Small intestine (tissue), 7 donors: ENCODE measurements at regions not wholly inside any gene's neighbourhood (a gene's known extent, or its start where the extent isn't known, plus 50 kb on each side); places are given as distances from the start of the nearest gene placed in this dataset.

Experiments used
- DNase-seq, 2 donors: peaks; one replicate each; pipeline versions ENCODE4 v3.0.0 to v3.0.0-alpha.2; 2013
- FAIRE-seq: peaks from 2 replicates; lab custom pipeline; 2012; peaks lifted over from hg19 to GRCh38; lab: Jason Lieb, UNC
- H3K27ac ChIP-seq, 3 donors: one replicate each; pipeline ENCODE4 v1.5.1; 2013; ENCODE audit warnings: low read length in 2 of 3, mild to moderate bottlenecking in 2 of 3, control low read depth in 1 of 3, inconsistent platforms in 1 of 3, low read depth in 1 of 3, moderate library complexity in 1 of 3
- H3K27me3 ChIP-seq, 3 donors: one replicate each; pipeline ENCODE4 v1.6.1; 2013; ENCODE audit warnings: low read length in 3 of 3, inconsistent platforms in 1 of 3; ENCODE audit not compliant: control insufficient read depth in 3 of 3, insufficient read depth in 3 of 3
- H3K36me3 ChIP-seq, 3 donors: one replicate each; pipeline ENCODE4 v1.6.1; 2013; ENCODE audit warnings: low read length in 3 of 3, inconsistent platforms in 1 of 3, low read depth in 1 of 3, mild to moderate bottlenecking in 1 of 3, moderate library complexity in 1 of 3; ENCODE audit not compliant: control insufficient read depth in 3 of 3, insufficient read depth in 2 of 3
- H3K4me1 ChIP-seq, 3 donors: one replicate each; pipeline ENCODE4 v1.6.1; 2013; ENCODE audit warnings: low read length in 2 of 3, inconsistent platforms in 1 of 3, low read depth in 1 of 3, mild to moderate bottlenecking in 1 of 3, moderate library complexity in 1 of 3; ENCODE audit not compliant: control insufficient read depth in 3 of 3, insufficient read depth in 2 of 3
- H3K4me3 ChIP-seq, 3 donors: one replicate each; pipeline ENCODE4 v1.5.1; 2013; ENCODE audit warnings: low read length in 3 of 3, control low read depth in 1 of 3, inconsistent platforms in 1 of 3, low read depth in 1 of 3, mild to moderate bottlenecking in 1 of 3, moderate library complexity in 1 of 3
- H3K9me3 ChIP-seq, 2 donors: one replicate each; pipeline ENCODE4 v1.6.1; 2013; ENCODE audit warnings: low read depth in 1 of 2, low read length in 1 of 2; ENCODE audit not compliant: control insufficient read depth in 2 of 2, insufficient read depth in 1 of 2
- WGBS, 3 donors: extraction: QIAGEN DNeasy Blood & Tissue Kit; methylation state at CpG; one replicate each; pipeline ENCODE4 v1.1.7; 2013; 5-methylcytosine and 5-hydroxymethylcytosine counted together
- donor health status: healthy with polysubstance abuse.
- donor health status: control.
- donor health status: control.
- donor health status: Bipolar disorder and iron deficiency.
- donor health status: healthy.

- Histone ChIP-seq H3K27me3 (no peaks in the 10 kb centered on the region), H3K9me3 (no peaks in the 10 kb centered on the region), H3K27ac (no peak overlapping the region), H3K36me3 (no peaks in the 10 kb centered on the region), H3K4me3 (no peak overlapping the region), H3K4me1 (peaks cover 0 to 19% (median 2%) of the 10 kb centered on the region in 3 donors)
- DNase-seq (no peak), FAIRE-seq (no peak)
- WGBS, 3 donors: 59 to 72% (median 71%) methylated on average over 2 of the region's 2 CpGs
Measured at GRCh38 chr3:152728231-152728980, 106.5 kb upstream of the P2RY1 start.

GRCh38 chr3:152729906-152730305 is 105.0 kb upstream of the P2RY1 start:
- Histone ChIP-seq H3K27ac (no peak overlapping the region), H3K4me1 (peaks cover 0 to 13% (median 0%) of the 10 kb centered on the region in 3 donors), H3K4me3 (no peak overlapping the region), H3K27me3 (no peaks in the 10 kb centered on the region), H3K9me3 (no peaks in the 10 kb centered on the region), H3K36me3 (no peaks in the 10 kb centered on the region)
- 78 to 93% (median 80%) methylated on average over 5 of the region's 5 CpGs for WGBS, 3 donors
- no peak for FAIRE-seq
- no peak for DNase-seq

GRCh38 chr3:152731511-152731910 is 103.4 kb upstream of the P2RY1 start:
- Histone ChIP-seq H3K36me3 (no peaks in the 10 kb centered on the region), H3K4me3 (no peak overlapping the region), H3K27ac (no peak overlapping the region), H3K27me3 (no peaks in the 10 kb centered on the region), H3K4me1 (peaks cover 0 to 3% (median 0%) of the 10 kb centered on the region in 3 donors), H3K9me3 (no peaks in the 10 kb centered on the region)
- 81 to 87% (median 84%) methylated on average over 2 of the region's 2 CpGs for WGBS, 3 donors
- FAIRE-seq: no peak
- DNase-seq: no peak

GRCh38 chr3:152733584-152734119 is 101.3 kb upstream of the P2RY1 start:
- FAIRE-seq (no peak), DNase-seq (no peak)
- H3K36me3 ChIP-seq: no peaks in the 10 kb centered on the region
- H3K27me3 ChIP-seq: no peaks in the 10 kb centered on the region
- no peaks in the 10 kb centered on the region for H3K4me1 ChIP-seq
- H3K27ac ChIP-seq: no peak overlapping the region
- no peak overlapping the region for H3K4me3 ChIP-seq
- WGBS, 3 donors: 96 to 97% (median 96%) methylated on average over 2 of the region's 2 CpGs
- no peaks in the 10 kb centered on the region for H3K9me3 ChIP-seq

GRCh38 chr3:152737021-152737908 is 97.7 kb upstream of the P2RY1 start:
- Histone ChIP-seq H3K27ac (no peak overlapping the region), H3K9me3 (no peaks in the 10 kb centered on the region), H3K4me1 (no peaks in the 10 kb centered on the region), H3K4me3 (no peak overlapping the region), H3K27me3 (no peaks in the 10 kb centered on the region), H3K36me3 (no peaks in the 10 kb centered on the region)
- WGBS, 3 donors: 67 to 77% (median 70%) methylated on average over 6 of the region's 6 CpGs
- FAIRE-seq (no peak), DNase-seq (no peak)

- DNase-seq (no peak), FAIRE-seq (no peak)
- Histone ChIP-seq H3K27ac (no peak overlapping the region), H3K4me3 (no peak overlapping the region), H3K27me3 (no peaks in the 10 kb centered on the region), H3K9me3 (no peaks in the 10 kb centered on the region), H3K36me3 (no peaks in the 10 kb centered on the region), H3K4me1 (no peaks in the 10 kb centered on the region)
- 38 to 72% (median 48%) methylated on average over 2 of the region's 2 CpGs for WGBS, 3 donors
Measured at GRCh38 chr3:152738656-152739055, 96.3 kb upstream of the P2RY1 start.

- Histone ChIP-seq H3K9me3 (no peaks in the 10 kb centered on the region), H3K27ac (no peak overlapping the region), H3K4me1 (no peaks in the 10 kb centered on the region), H3K27me3 (no peaks in the 10 kb centered on the region), H3K36me3 (no peaks in the 10 kb centered on the region), H3K4me3 (no peak overlapping the region)
- 61 to 79% (median 75%) methylated on average over 2 of the region's 2 CpGs for WGBS, 3 donors
- FAIRE-seq (no peak), DNase-seq (no peak)
Measured at GRCh38 chr3:152742368-152743347, 92.3 kb upstream of the P2RY1 start.
